ENCODE measurements at regions not wholly inside any gene's neighbourhood (a gene's known extent, or its start where the extent isn't known, plus 50 kb on each side); places are given as distances from the start of the nearest gene placed in this dataset.

GRCh38 chr2:144256996-144257707 is 262.8 kb downstream of the ZEB2 start:
- Histone ChIP-seq H3K4me3 (ENCODE audit: low read depth, low read length) (no peak overlapping the region), H3K9me3 (ENCODE audit: control insufficient read depth, insufficient read depth, low read depth, low read length) (no peaks in the 10 kb centered on the region), H3K4me1 (ENCODE audit: control insufficient read depth, insufficient read depth, low read length) (no peaks in the 10 kb centered on the region), H3K27ac (ENCODE audit: extremely low read depth, low read depth, low read length) (no peak overlapping the region), H3K36me3 (ENCODE audit: control insufficient read depth in 2 of 2, insufficient read depth in 1 of 2, low read length in 2 of 2) (no peaks in the 10 kb centered on the region)
- TF ChIP-seq, protein P1, sequence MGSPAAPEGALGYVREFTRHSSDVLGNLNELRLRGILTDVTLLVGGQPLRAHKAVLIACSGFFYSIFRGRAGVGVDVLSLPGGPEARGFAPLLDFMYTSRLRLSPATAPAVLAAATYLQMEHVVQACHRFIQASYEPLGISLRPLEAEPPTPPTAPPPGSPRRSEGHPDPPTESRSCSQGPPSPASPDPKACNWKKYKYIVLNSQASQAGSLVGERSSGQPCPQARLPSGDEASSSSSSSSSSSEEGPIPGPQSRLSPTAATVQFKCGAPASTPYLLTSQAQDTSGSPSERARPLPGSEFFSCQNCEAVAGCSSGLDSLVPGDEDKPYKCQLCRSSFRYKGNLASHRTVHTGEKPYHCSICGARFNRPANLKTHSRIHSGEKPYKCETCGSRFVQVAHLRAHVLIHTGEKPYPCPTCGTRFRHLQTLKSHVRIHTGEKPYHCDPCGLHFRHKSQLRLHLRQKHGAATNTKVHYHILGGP (tag by site-specific recombination; IDR thresholded peaks at IDR 0.05), result no peak
- TF ChIP-seq ZBTB17 (tag by site-specific recombination; IDR thresholded peaks at IDR 0.05) (no peak), KLF7 (tag by site-specific recombination; IDR thresholded peaks at IDR 0.05; ENCODE audit: borderline replicate concordance) (no peak), ZNF266 (tag by site-specific recombination; IDR thresholded peaks at IDR 0.05; ENCODE audit: low read depth) (no peak), REPIN1 (tag by site-specific recombination; IDR thresholded peaks at IDR 0.05; ENCODE audit: low read depth) (no peak), KLF1 (tag by site-specific recombination; IDR thresholded peaks at IDR 0.05) (no peak), ZNF585B (tag by site-specific recombination; IDR thresholded peaks at IDR 0.05) (no peak), ZNF473 (tag by site-specific recombination; IDR thresholded peaks at IDR 0.05) (no peak)
- TF ChIP-seq, protein P2, sequence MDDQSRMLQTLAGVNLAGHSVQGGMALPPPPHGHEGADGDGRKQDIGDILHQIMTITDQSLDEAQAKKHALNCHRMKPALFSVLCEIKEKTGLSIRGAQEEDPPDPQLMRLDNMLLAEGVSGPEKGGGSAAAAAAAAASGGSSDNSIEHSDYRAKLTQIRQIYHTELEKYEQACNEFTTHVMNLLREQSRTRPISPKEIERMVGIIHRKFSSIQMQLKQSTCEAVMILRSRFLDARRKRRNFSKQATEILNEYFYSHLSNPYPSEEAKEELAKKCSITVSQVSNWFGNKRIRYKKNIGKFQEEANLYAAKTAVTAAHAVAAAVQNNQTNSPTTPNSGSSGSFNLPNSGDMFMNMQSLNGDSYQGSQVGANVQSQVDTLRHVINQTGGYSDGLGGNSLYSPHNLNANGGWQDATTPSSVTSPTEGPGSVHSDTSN (CRISPR knock-in tag; IDR thresholded peaks at IDR 0.05), result no peak
- ChIA-PET POLR2A (no interaction called here), CTCF (interaction anchor here (0.6 kb wide), 2 partner anchors 15 to 920 kb away, joined by 3 to 5 read pairs; no protein-coding TSS in a partner anchor)

- Histone ChIP-seq H3K9me3 (ENCODE audit: control insufficient read depth, insufficient read depth, low read depth, low read length) (no peaks in the 10 kb centered on the region), H3K27ac (ENCODE audit: extremely low read depth, low read depth, low read length) (no peak overlapping the region), H3K4me3 (ENCODE audit: low read depth, low read length) (no peak overlapping the region), H3K36me3 (ENCODE audit: control insufficient read depth in 2 of 2, insufficient read depth in 1 of 2, low read length in 2 of 2) (no peaks in the 10 kb centered on the region), H3K4me1 (ENCODE audit: control insufficient read depth, insufficient read depth, low read length) (no peaks in the 10 kb centered on the region)
- ChIA-PET POLR2A (no interaction called here), CTCF (no interaction called here)
- TF ChIP-seq GLIS2 (tag by site-specific recombination; IDR thresholded peaks at IDR 0.05) (no peak), ZNF426 (tag by site-specific recombination; IDR thresholded peaks at IDR 0.05) (no peak), GLI4 (tag by site-specific recombination; IDR thresholded peaks at IDR 0.05) (no peak), ZNF280C (tag by site-specific recombination; IDR thresholded peaks at IDR 0.05) (no peak), ZNF302 (tag by site-specific recombination; IDR thresholded peaks at IDR 0.05; ENCODE audit: low read depth) (no peak), GLIS1 (tag by site-specific recombination; IDR thresholded peaks at IDR 0.05) (no peak), ZNF768 (tag by site-specific recombination; IDR thresholded peaks at IDR 0.05) (no peak), ZNF433 (tag by site-specific recombination; IDR thresholded peaks at IDR 0.05; ENCODE audit: low read depth) (no peak)
- TF ChIP-seq, protein P3, sequence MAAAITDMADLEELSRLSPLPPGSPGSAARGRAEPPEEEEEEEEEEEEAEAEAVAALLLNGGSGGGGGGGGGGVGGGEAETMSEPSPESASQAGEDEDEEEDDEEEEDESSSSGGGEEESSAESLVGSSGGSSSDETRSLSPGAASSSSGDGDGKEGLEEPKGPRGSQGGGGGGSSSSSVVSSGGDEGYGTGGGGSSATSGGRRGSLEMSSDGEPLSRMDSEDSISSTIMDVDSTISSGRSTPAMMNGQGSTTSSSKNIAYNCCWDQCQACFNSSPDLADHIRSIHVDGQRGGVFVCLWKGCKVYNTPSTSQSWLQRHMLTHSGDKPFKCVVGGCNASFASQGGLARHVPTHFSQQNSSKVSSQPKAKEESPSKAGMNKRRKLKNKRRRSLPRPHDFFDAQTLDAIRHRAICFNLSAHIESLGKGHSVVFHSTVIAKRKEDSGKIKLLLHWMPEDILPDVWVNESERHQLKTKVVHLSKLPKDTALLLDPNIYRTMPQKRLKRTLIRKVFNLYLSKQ (tag by site-specific recombination; IDR thresholded peaks at IDR 0.05; ENCODE audit: borderline replicate concordance), result no peak
Observed at GRCh38 chr2:144254342-144255235, 265.3 kb downstream of the ZEB2 start.
